Peyer's patch (tissue), 4 donors: ENCODE measurements at regions not wholly inside any gene's neighbourhood (a gene's known extent, or its start where the extent isn't known, plus 50 kb on each side); places are given as distances from the start of the nearest gene placed in this dataset.

Experiments
- POLR2A ChIP-seq, 2 donors: fragments of 450-650 bp; IDR thresholded peaks; one replicate each; pipeline ENCODE4 v1.5.1; 2017; ENCODE audit warnings: antibody characterized with exemption in 2 of 2, mild to moderate bottlenecking in 2 of 2, moderate library complexity in 2 of 2
- TF ChIP-seq, protein P1 (sequence below), 6 experiments: fragments of 450-650 bp in 4 of 6; fragments of 200-600 bp in 2 of 6; sonication (generic) in 1 of 6; IDR thresholded peaks; one replicate each; pipeline ENCODE4 v1.5.1; 2017 to 2019; ENCODE audit warnings: antibody characterized with exemption in 6 of 6, mild to moderate bottlenecking in 3 of 6, moderate library complexity in 1 of 6

DNA sequence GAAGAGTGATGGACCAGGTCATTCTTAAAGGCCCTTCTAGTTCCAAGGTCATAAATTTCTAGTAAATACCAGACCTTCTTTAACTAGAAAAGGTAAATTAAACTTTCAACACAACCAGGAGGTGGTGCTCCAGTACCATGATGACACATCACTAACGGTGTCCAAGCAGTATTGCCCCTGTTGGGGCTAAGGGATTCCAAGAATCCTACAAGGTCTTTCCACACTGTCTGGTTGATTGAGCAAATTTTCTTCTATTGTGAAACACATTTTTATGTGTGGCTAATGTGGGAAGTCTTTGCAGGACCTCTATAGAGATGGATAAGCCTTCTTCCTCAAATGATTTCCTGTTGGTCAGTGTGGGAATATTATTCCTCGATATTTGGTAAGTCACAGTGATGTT is 459.6 kb upstream of the PAPPA start:
- TF ChIP-seq, protein P1, sequence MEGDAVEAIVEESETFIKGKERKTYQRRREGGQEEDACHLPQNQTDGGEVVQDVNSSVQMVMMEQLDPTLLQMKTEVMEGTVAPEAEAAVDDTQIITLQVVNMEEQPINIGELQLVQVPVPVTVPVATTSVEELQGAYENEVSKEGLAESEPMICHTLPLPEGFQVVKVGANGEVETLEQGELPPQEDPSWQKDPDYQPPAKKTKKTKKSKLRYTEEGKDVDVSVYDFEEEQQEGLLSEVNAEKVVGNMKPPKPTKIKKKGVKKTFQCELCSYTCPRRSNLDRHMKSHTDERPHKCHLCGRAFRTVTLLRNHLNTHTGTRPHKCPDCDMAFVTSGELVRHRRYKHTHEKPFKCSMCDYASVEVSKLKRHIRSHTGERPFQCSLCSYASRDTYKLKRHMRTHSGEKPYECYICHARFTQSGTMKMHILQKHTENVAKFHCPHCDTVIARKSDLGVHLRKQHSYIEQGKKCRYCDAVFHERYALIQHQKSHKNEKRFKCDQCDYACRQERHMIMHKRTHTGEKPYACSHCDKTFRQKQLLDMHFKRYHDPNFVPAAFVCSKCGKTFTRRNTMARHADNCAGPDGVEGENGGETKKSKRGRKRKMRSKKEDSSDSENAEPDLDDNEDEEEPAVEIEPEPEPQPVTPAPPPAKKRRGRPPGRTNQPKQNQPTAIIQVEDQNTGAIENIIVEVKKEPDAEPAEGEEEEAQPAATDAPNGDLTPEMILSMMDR (IDR thresholded peaks at IDR 0.05) = peak in 1 of 6 experiments; percentile 25
- no peak for TF ChIP-seq POLR2A (IDR thresholded peaks at IDR 0.05)
